CD4-positive, alpha-beta memory T cell (primary cell): ENCODE measurements at regions not wholly inside any gene's neighbourhood (a gene's known extent, or its start where the extent isn't known, plus 50 kb on each side); places are given as distances from the start of the nearest gene placed in this dataset.

ENCODE experiments used
- CTCF ChIA-PET: fragments of 350-600 bp; sonication (Branson Sonifier 250); formaldehyde crosslinking; loops from one replicate; lab custom pipeline; 2021; ENCODE audit warnings: inconsistent platforms; ENCODE audit not compliant: partially characterized antibody; lab: Charles Lee
- POLR2A ChIA-PET: fragments of 350-600 bp; sonication (Branson Sonifier 250); formaldehyde crosslinking; loops from one replicate; lab custom pipeline; 2021; ENCODE audit not compliant: partially characterized antibody; lab: Charles Lee
- DNase-seq, 5 donors: peaks; one replicate each; pipeline versions ENCODE4 v3.0.0 to v3.0.0-alpha.2; 2020 to 2022; ENCODE audit warnings: mixed read lengths in 1 of 5
- H3K27ac ChIP-seq: one replicate; pipeline ENCODE4 v1.7.0; 2013; ENCODE audit warnings: low read depth, low read length
- H3K27me3 ChIP-seq: 2 replicates; pipeline ENCODE4 v1.7.0; 2013; ENCODE audit warnings: mild to moderate bottlenecking, low read length, moderate library complexity; ENCODE audit not compliant: insufficient read depth
- H3K36me3 ChIP-seq: 2 replicates; pipeline ENCODE4 v1.7.0; 2013; ENCODE audit warnings: mild to moderate bottlenecking, low read length, moderate library complexity; ENCODE audit not compliant: insufficient read depth
- H3K4me1 ChIP-seq: 2 replicates; pipeline ENCODE4 v1.7.0; 2013; ENCODE audit warnings: mild to moderate bottlenecking, low read length, moderate library complexity; ENCODE audit not compliant: insufficient read depth
- H3K4me3 ChIP-seq, 2 donors: one replicate each; pipeline ENCODE4 v1.7.0; 2013; ENCODE audit warnings: low read length in 2 of 2, mild to moderate bottlenecking in 1 of 2
- H3K9me3 ChIP-seq, 2 donors: one replicate each; pipeline ENCODE4 v1.7.0; 2013; ENCODE audit warnings: low read length in 2 of 2, control low read depth in 1 of 2; ENCODE audit not compliant: control insufficient read depth in 1 of 2
- H3K27ac Mint-ChIP-seq, 7 donors: one replicate each; pipeline ENCODE4 v1.8.0; 2020 to 2021; ENCODE audit warnings: mixed read lengths in 7 of 7, mild to moderate bottlenecking in 6 of 7, inconsistent platforms in 3 of 7, moderate library complexity in 3 of 7
- H3K27me3 Mint-ChIP-seq, 2 donors: one replicate each; pipeline ENCODE4 v1.8.0; 2020 to 2021; ENCODE audit warnings: mixed read lengths in 2 of 2
- H3K36me3 Mint-ChIP-seq, 2 donors: one replicate each; pipeline ENCODE4 v1.8.0; 2020 to 2021; ENCODE audit warnings: mixed read lengths in 2 of 2, inconsistent platforms in 1 of 2, mild to moderate bottlenecking in 1 of 2
- H3K4me1 Mint-ChIP-seq, 4 donors: one replicate each; pipeline ENCODE4 v1.8.0; 2020 to 2021; ENCODE audit warnings: mixed read lengths in 4 of 4, mild to moderate bottlenecking in 1 of 4
- H3K4me3 Mint-ChIP-seq, 8 donors: one replicate each; pipeline ENCODE4 v1.8.0; 2020 to 2021; ENCODE audit warnings: mixed read lengths in 8 of 8, mild to moderate bottlenecking in 7 of 8, moderate library complexity in 6 of 8, inconsistent platforms in 3 of 8
- H3K9me3 Mint-ChIP-seq, 8 donors: one replicate each; pipeline ENCODE4 v1.8.0; 2020 to 2021; ENCODE audit warnings: mixed read lengths in 8 of 8, mild to moderate bottlenecking in 5 of 8, inconsistent platforms in 3 of 8, moderate library complexity in 1 of 8
- intact Hi-C: fragments of 100-400 bp; cut with micrococcal nuclease; formaldehyde crosslinking; loops from one replicate; pipeline ENCODE4 v1.15.1; 2023

DNA sequence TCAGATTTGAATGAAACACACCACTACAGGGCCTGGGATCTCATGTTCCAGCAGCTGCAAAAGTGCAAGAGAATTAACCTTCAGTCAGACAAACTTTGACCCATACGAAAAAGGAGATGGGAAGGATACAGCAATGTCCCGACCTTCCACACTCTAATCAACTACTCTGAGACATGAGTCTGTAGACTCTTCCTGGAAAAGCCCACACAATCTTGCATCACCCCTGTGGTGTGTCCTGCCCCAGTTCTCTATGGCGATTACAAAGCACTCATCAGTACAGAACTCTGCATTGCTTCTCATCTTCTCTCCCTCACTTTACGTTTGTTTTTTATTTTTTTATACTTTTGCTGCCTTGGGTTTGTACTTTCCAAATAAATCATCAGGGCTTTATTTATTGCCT is 241.0 kb upstream of the KIF2A start:
- Mint-ChIP-seq H3K27me3 (peaks cover 5 to 7% of the 10 kb centered on the region in 2 donors), H3K27ac (no peak overlapping the region), H3K4me3 (no peak overlapping the region), H3K36me3 (no peaks in the 10 kb centered on the region), H3K9me3 (peaks cover 0 to 2% (median 0%) of the 10 kb centered on the region in 8 donors), H3K4me1 (no peaks in the 10 kb centered on the region)
- DNase-seq: no peak
- Histone ChIP-seq H3K36me3 (no peaks in the 10 kb centered on the region), H3K27me3 (no peaks in the 10 kb centered on the region), H3K9me3 (no peaks in the 10 kb centered on the region), H3K27ac (no peak overlapping the region), H3K4me1 (no peaks in the 10 kb centered on the region), H3K4me3 (no peak overlapping the region)
- ChIA-PET CTCF (no interaction called here), POLR2A (no interaction called here)
- intact Hi-C loops: no loop called here

DNA sequence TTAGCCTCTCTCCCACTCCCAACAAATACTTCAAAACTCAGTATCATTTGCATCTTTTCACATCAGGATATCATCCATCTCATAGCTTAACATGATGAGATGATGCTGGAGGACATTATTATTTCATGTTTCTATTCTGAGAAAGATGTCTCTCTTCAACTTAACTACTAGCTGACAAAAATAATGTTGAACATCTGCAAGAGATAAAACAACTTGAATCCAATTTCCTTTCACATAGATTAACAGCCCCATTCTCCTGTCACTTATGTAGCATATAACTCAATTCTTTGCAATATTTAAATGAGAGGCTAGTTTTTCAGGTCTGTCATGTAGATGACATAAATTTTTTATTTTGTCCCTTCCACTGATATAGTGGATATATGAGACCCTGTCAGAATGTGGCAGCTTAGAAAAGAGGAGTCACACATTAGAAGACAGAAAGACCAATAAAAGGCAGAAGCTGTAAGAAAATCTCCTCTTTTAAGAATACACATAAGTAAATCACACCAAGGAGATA is 239.2 kb upstream of the KIF2A start:
- Mint-ChIP-seq H3K4me3 (no peak overlapping the region), H3K27me3 (peaks cover 1 to 7% of the 10 kb centered on the region in 2 donors), H3K27ac (no peak overlapping the region), H3K36me3 (no peaks in the 10 kb centered on the region), H3K4me1 (no peaks in the 10 kb centered on the region), H3K9me3 (no peaks in the 10 kb centered on the region)
- no peak overlapping the region for H3K27ac ChIP-seq
- H3K4me1 ChIP-seq: no peaks in the 10 kb centered on the region
- intact Hi-C loops: no loop called here
- no peaks in the 10 kb centered on the region for H3K27me3 ChIP-seq
- CTCF ChIA-PET: no interaction called here
- H3K9me3 ChIP-seq: no peaks in the 10 kb centered on the region
- no peak for DNase-seq
- H3K36me3 ChIP-seq: no peaks in the 10 kb centered on the region
- POLR2A ChIA-PET: no interaction called here
- H3K4me3 ChIP-seq: no peak overlapping the region

DNA sequence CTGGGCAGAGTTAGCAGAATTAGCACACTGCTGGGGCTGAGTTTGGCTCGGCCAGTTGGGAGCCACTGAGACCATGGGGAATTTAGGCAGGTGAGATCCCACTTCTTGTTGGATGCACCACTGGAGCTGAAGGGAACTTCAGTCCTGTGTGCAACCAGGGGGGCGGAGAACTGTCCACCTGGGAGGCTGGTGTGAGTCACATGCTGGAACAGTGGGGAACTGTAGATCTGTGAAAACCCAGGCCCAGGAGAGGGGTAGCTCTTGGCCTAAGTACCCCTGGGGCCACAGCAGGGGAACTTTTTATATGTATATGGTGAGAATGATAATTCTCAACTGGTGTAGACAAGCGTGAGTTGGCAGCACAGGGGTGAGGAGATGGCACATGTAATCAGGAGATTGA is 237.5 kb upstream of the KIF2A start:
- Histone ChIP-seq H3K27me3 (no peaks in the 10 kb centered on the region), H3K4me1 (no peaks in the 10 kb centered on the region), H3K36me3 (no peaks in the 10 kb centered on the region), H3K9me3 (no peaks in the 10 kb centered on the region), H3K4me3 (no peak overlapping the region), H3K27ac (no peak overlapping the region)
- POLR2A ChIA-PET: no interaction called here
- Mint-ChIP-seq H3K4me3 (no peak overlapping the region), H3K9me3 (no peaks in the 10 kb centered on the region), H3K27me3 (peaks cover 1 to 7% of the 10 kb centered on the region in 2 donors), H3K4me1 (no peaks in the 10 kb centered on the region), H3K36me3 (no peaks in the 10 kb centered on the region), H3K27ac (no peak overlapping the region)
- no peak for DNase-seq
- intact Hi-C loops: no loop called here
- CTCF ChIA-PET: no interaction called here

DNA sequence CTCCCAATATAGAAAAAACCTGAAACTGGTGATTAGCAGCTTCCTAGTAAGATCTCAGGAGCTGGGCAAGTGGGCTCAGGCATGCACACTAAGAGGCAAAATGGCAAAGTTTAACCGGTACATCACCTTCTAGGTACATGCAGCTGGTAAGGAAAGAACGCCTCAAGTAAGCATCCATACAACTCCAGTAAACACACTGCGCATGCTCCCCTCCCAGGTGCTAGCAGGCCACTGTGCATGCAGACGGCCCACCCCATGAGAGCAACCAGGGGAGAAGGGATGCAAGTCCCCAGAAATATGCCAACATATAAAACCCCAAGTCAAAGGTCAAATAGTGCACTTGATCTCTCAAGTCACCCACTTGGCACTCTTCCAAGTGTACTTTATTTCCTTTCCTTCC is 228.6 kb upstream of the KIF2A start:
- Mint-ChIP-seq H3K27ac (no peak overlapping the region), H3K4me3 (no peak overlapping the region), H3K9me3 (no peaks in the 10 kb centered on the region), H3K4me1 (peaks cover 0 to 8% (median 6%) of the 10 kb centered on the region in 4 donors), H3K36me3 (no peaks in the 10 kb centered on the region), H3K27me3 (peaks cover 0 to 2% of the 10 kb centered on the region in 2 donors)
- CTCF ChIA-PET: no interaction called here
- POLR2A ChIA-PET: no interaction called here
- Histone ChIP-seq H3K27ac (no peak overlapping the region), H3K4me1 (no peaks in the 10 kb centered on the region), H3K9me3 (no peaks in the 10 kb centered on the region), H3K27me3 (no peaks in the 10 kb centered on the region), H3K36me3 (no peaks in the 10 kb centered on the region), H3K4me3 (no peak overlapping the region)
- DNase-seq: no peak
- intact Hi-C loops: no loop called here

DNA sequence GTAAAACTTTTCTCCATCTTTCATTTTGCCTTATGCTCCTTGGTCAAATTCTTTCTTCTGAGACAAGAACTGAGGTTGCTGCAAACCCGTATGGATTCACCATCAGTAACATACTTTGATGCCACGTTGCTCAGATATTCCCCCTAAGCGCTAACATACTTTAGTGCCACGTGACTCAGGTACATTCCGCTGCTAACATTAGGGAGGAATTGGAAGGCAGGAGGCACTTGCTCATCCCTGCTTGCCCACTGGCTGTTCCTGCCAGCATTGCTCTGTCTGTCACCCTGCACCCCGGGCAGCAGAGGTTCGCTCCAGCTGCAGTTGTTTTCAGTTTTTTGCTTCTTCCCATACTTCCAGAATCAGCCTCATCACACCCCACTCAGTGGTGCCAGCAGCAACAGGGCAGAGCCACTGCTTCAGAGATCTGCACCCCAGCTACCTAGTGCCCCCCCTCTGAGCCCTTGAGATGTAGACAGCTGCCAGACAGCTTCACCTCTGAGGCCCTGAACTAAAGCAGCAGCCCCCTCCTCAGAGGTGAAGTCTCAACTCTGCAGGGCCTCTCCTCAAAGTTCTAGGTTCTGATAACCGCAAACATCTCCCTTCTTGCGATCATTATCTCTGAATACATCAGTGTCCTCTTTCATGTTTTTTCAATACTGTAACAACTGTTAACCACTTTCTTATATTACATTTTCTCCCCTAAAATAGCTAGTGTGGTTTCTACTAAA is 228.0 kb upstream of the KIF2A start:
- intact Hi-C loops: no loop called here
- Histone ChIP-seq H3K4me3 (no peak overlapping the region), H3K36me3 (no peaks in the 10 kb centered on the region), H3K9me3 (no peaks in the 10 kb centered on the region), H3K27ac (no peak overlapping the region), H3K4me1 (no peaks in the 10 kb centered on the region), H3K27me3 (no peaks in the 10 kb centered on the region)
- DNase-seq: no peak
- H3K4me1 Mint-ChIP-seq: peaks cover 0 to 8% (median 6%) of the 10 kb centered on the region in 4 donors
- ChIA-PET POLR2A (no interaction called here), CTCF (no interaction called here)
- H3K4me3 Mint-ChIP-seq: peak overlapping the region in 1 of 8 donors; percentile 24
- H3K27ac Mint-ChIP-seq: no peak overlapping the region
- no peaks in the 10 kb centered on the region for H3K36me3 Mint-ChIP-seq
- no peaks in the 10 kb centered on the region for H3K9me3 Mint-ChIP-seq
- peaks cover 0 to 2% of the 10 kb centered on the region in 2 donors for H3K27me3 Mint-ChIP-seq

DNA sequence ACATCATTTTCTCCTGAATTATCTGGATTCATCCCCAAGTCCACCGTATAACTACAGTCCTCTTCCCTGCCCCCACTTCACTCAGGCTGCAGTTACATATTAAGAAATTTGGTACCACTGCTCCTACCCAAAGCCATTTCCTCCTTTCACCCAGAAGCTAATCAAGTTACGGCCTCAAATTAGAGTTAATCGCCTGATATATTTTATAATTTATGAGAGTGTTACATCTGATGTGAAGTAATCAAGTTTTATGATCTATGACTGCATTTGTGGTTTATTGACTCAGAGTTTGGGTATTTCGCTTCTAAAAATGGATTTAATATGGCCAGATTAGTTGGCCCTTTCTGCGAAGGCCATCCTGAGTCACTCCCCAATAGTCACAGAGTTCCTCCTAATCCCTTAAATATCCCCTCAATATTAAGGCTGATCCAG is 223.6 kb upstream of the KIF2A start:
- Mint-ChIP-seq H3K27me3 (peaks cover 0 to 2% of the 10 kb centered on the region in 2 donors), H3K27ac (no peak overlapping the region), H3K4me1 (peaks cover 0 to 8% (median 6%) of the 10 kb centered on the region in 4 donors), H3K36me3 (no peaks in the 10 kb centered on the region), H3K4me3 (no peak overlapping the region), H3K9me3 (no peaks in the 10 kb centered on the region)
- Histone ChIP-seq H3K27me3 (no peaks in the 10 kb centered on the region), H3K27ac (no peak overlapping the region), H3K36me3 (no peaks in the 10 kb centered on the region), H3K4me3 (no peak overlapping the region), H3K4me1 (no peaks in the 10 kb centered on the region), H3K9me3 (no peaks in the 10 kb centered on the region)
- DNase-seq: no peak
- intact Hi-C loops: no loop called here
- POLR2A ChIA-PET: no interaction called here
- CTCF ChIA-PET: no interaction called here

DNA sequence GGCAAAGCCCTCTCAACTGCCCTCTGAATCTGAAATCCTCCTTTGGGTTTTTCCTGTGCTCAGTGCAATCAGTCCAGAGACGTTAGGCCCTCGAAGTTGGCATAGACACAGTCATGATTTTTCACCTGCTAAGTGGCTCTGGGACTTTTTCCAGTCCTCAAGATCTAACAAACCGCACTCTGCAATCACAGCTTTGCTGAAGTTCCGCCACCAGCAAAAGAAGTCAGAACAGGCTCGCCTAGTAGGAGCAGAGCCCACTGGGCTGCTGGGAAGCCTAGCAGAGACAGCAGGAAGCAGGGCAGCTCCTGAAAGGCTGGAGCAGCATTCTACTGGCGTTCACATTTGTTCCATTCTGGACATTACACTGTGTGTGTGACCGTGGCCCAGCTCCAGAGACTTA is 222.8 kb upstream of the KIF2A start:
- no peaks in the 10 kb centered on the region for H3K27me3 Mint-ChIP-seq
- no peaks in the 10 kb centered on the region for H3K36me3 Mint-ChIP-seq
- DNase-seq: no peak
- no peak overlapping the region for H3K4me3 Mint-ChIP-seq
- Histone ChIP-seq H3K27me3 (no peaks in the 10 kb centered on the region), H3K4me3 (no peak overlapping the region), H3K4me1 (no peaks in the 10 kb centered on the region), H3K27ac (no peak overlapping the region), H3K9me3 (no peaks in the 10 kb centered on the region), H3K36me3 (no peaks in the 10 kb centered on the region)
- ChIA-PET CTCF (no interaction called here), POLR2A (no interaction called here)
- no peak overlapping the region for H3K27ac Mint-ChIP-seq
- no peaks in the 10 kb centered on the region for H3K9me3 Mint-ChIP-seq
- H3K4me1 Mint-ChIP-seq: peaks cover 0 to 3% (median 2%) of the 10 kb centered on the region in 4 donors
- intact Hi-C loops: no loop called here
